ENCODE measurements at regions not wholly inside any gene's neighbourhood (a gene's known extent, or its start where the extent isn't known, plus 50 kb on each side); places are given as distances from the start of the nearest gene placed in this dataset.

DNA sequence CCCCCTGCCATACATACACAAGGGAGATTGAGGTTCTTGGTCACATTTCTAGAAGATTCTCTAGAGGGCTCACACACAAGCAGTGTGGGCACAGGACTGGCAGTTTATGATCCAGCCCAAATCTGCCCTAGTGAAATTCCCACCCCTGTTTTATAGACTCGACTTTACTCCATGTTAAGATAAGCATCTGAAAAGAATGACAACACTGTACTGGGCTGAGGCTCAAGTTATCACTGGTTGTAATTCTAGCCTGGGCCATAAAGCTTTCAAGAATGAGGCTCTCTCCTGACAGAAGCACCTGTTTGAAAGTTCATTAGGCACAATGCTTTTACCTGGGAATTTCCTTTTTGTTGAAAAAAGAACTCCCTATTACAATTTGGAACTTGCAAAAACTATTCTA, 195.6 kb upstream of the GLI3 start:
- Histone ChIP-seq H3K4me1 (ENCODE audit: control insufficient read depth in 1 of 2, insufficient read depth in 2 of 2, low read length in 2 of 2) (no peaks in the 10 kb centered on the region), H3K9me2 (ENCODE audit: insufficient read depth) (no peaks in the 10 kb centered on the region), H3K27ac (ENCODE audit: low read depth, low read length) (no peak overlapping the region), H4K20me1 (ENCODE audit: insufficient read depth) (no peaks in the 10 kb centered on the region), H3K4me3 (replicated peaks in 1 of 2; ENCODE audit: low read depth in 1 of 2, low read length in 2 of 2) (no peak overlapping the region), H3K36me3 (ENCODE audit: control insufficient read depth in 1 of 2, insufficient read depth in 2 of 2, low read length in 2 of 2) (no peaks in the 10 kb centered on the region), H3K4me2 (ENCODE audit: low read length) (no peak overlapping the region), H3K27me3 (ENCODE audit: insufficient read depth, low read length) (no peaks in the 10 kb centered on the region), H2AFZ (ENCODE audit: low read depth, low read length, poor library complexity, severe bottlenecking) (no peak overlapping the region), H3K9me3 (ENCODE audit: control insufficient read depth in 1 of 2, insufficient read depth in 1 of 2, low read depth in 1 of 2, low read length in 2 of 2) (peaks cover 0 to 3% of the 10 kb centered on the region in 2 experiments; a peak in 1 of 4 replicates), H3K79me2 (ENCODE audit: insufficient read depth, low read length) (no peaks in the 10 kb centered on the region), H3K9ac (ENCODE audit: low read length) (no peak overlapping the region)
- no peak for ATAC-seq
- DNase-seq (ENCODE audit: low read depth, low spot score) = no peak
- POLR2A ChIA-PET = no interaction called here
- TF ChIP-seq CEBPB (IDR thresholded peaks at IDR 0.05; ENCODE audit: low read depth) (no peak), EGR1 (IDR thresholded peaks at IDR 0.05; ENCODE audit: low read depth) (no peak), EZH2 (IDR thresholded peaks at IDR 0.05) (no peak), CBX3 (IDR thresholded peaks at IDR 0.05; ENCODE audit: low read depth) (no peak), YY1 (IDR thresholded peaks at IDR 0.05; ENCODE audit: extremely low read depth, insufficient replicate concordance, low read depth, low read length) (no peak), ZFX (IDR thresholded peaks at IDR 0.05) (no peak), ELF1 (IDR thresholded peaks at IDR 0.05; ENCODE audit: borderline replicate concordance, low read depth) (no peak), SP1 (IDR thresholded peaks at IDR 0.05; ENCODE audit: low read depth) (no peak), EZH2phosphoT487 (IDR thresholded peaks at IDR 0.05; ENCODE audit: borderline replicate concordance) (no peak), JUND (IDR thresholded peaks at IDR 0.05) (no peak), SIN3A (IDR thresholded peaks at IDR 0.05; ENCODE audit: low read depth) (no peak), RAD21 (IDR thresholded peaks at IDR 0.05; ENCODE audit: low read depth) (no peak), FOSL1 (IDR thresholded peaks at IDR 0.05; ENCODE audit: low read depth) (no peak), POLR2A (IDR thresholded peaks at IDR 0.05; ENCODE audit: borderline replicate concordance, extremely low read depth, insufficient read depth, insufficient read length) (no peak), POLR2AphosphoS5 (IDR thresholded peaks at IDR 0.05; ENCODE audit: low read depth, low read length) (no peak), ZNF274 (IDR thresholded peaks at IDR 0.05; ENCODE audit: low read depth, low read length) (no peak)
- TF ChIP-seq, protein P1, sequence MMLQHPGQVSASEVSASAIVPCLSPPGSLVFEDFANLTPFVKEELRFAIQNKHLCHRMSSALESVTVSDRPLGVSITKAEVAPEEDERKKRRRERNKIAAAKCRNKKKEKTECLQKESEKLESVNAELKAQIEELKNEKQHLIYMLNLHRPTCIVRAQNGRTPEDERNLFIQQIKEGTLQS (IDR thresholded peaks at IDR 0.05) = no peak
- TF ChIP-seq, protein P2, sequence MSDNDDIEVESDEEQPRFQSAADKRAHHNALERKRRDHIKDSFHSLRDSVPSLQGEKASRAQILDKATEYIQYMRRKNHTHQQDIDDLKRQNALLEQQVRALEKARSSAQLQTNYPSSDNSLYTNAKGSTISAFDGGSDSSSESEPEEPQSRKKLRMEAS (IDR thresholded peaks at IDR 0.05) = no peak
- intact Hi-C loops (cut with micrococcal nuclease) = no loop called here
- RAD21 ChIA-PET (ENCODE audit: low non-redundant PET in 1 of 2, low total read pairs in 2 of 2, uncharacterized antibody in 2 of 2, unreplicated experiment in 2 of 2) = no interaction called here
- CTCF ChIA-PET = no interaction called here
- no TSS peak for BruUV-seq (replicated peaks)
